Endothelial cell (in vitro differentiated cells): ENCODE measurements at regions not wholly inside any gene's neighbourhood (a gene's known extent, or its start where the extent isn't known, plus 50 kb on each side); places are given as distances from the start of the nearest gene placed in this dataset.

Experiments used
- DNase-seq: peaks from one replicate; pipeline ENCODE4 v3.0.0; 2021; ENCODE audit warnings: low spot score
- H3K27ac Mint-ChIP-seq: one replicate; pipeline ENCODE4 v1.8.0; 2021; ENCODE audit warnings: mixed read lengths, inconsistent platforms; ENCODE audit not compliant: unreplicated experiment
- H3K27me3 Mint-ChIP-seq: one replicate; pipeline ENCODE4 v1.8.0; 2021; ENCODE audit warnings: mild to moderate bottlenecking, moderate library complexity, mixed read lengths, inconsistent platforms; ENCODE audit not compliant: unreplicated experiment
- H3K36me3 Mint-ChIP-seq: one replicate; pipeline ENCODE4 v1.8.0; 2021; ENCODE audit warnings: mild to moderate bottlenecking, low read depth, mixed read lengths, inconsistent platforms; ENCODE audit not compliant: unreplicated experiment
- H3K4me1 Mint-ChIP-seq: one replicate; pipeline ENCODE4 v1.8.0; 2021; ENCODE audit warnings: mild to moderate bottlenecking, mixed read lengths, inconsistent platforms; ENCODE audit not compliant: unreplicated experiment
- H3K4me3 Mint-ChIP-seq: one replicate; pipeline ENCODE4 v1.8.0; 2021; ENCODE audit warnings: mild to moderate bottlenecking, mixed read lengths, inconsistent platforms; ENCODE audit not compliant: unreplicated experiment
- H3K9me3 Mint-ChIP-seq: one replicate; pipeline ENCODE4 v1.8.0; 2021; ENCODE audit warnings: mixed read lengths, inconsistent platforms; ENCODE audit not compliant: unreplicated experiment
- CTCF ChIP-seq: fragments of 200-600 bp; sonication (generic); IDR thresholded peaks from one replicate; pipeline ENCODE4 v1.5.0; 2021; ENCODE audit warnings: antibody characterized with exemption; ENCODE audit not compliant: unreplicated experiment

GRCh38 chr1:187236676-187237075 is 407.9 kb downstream of the PLA2G4A start:
- H3K4me3 Mint-ChIP-seq: no peak overlapping the region
- H3K27me3 Mint-ChIP-seq: no peaks in the 10 kb centered on the region
- no peak overlapping the region for H3K27ac Mint-ChIP-seq
- TF ChIP-seq CTCF: no peak
- H3K36me3 Mint-ChIP-seq: no peaks in the 10 kb centered on the region
- no peak for DNase-seq
- no peaks in the 10 kb centered on the region for H3K4me1 Mint-ChIP-seq
- H3K9me3 Mint-ChIP-seq: no peaks in the 10 kb centered on the region

- no peak for TF ChIP-seq CTCF
- Mint-ChIP-seq H3K4me3 (no peak overlapping the region), H3K9me3 (no peaks in the 10 kb centered on the region), H3K36me3 (no peaks in the 10 kb centered on the region), H3K27ac (no peak overlapping the region), H3K4me1 (no peaks in the 10 kb centered on the region), H3K27me3 (no peaks in the 10 kb centered on the region)
- DNase-seq: no peak
These were observed 408.8 kb downstream of the PLA2G4A start for GRCh38 chr1:187237542-187237941.

DNA sequence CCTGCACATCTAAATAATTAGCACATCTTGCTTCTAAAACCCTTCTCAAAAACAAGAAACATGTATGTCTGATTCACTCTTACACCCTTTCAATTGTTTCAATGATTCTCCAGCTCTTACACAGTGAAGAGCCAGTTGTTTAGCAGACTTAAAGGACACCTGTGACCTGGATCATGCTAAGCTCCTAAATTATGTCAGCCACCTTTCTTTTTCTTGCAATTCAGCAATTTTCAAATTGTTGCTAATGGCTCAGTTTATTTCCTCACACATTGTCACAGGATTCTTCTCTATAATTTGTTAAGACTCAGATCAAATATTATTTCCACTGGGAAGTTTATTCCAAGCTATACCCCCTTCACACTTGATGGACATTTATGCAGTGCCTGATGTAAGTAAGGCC is 413.2 kb downstream of the PLA2G4A start:
- H3K27ac Mint-ChIP-seq: no peak overlapping the region
- H3K9me3 Mint-ChIP-seq: no peaks in the 10 kb centered on the region
- no peak for DNase-seq
- no peak for TF ChIP-seq CTCF
- no peaks in the 10 kb centered on the region for H3K4me1 Mint-ChIP-seq
- H3K36me3 Mint-ChIP-seq: no peaks in the 10 kb centered on the region
- no peak overlapping the region for H3K4me3 Mint-ChIP-seq
- H3K27me3 Mint-ChIP-seq: no peaks in the 10 kb centered on the region

DNA sequence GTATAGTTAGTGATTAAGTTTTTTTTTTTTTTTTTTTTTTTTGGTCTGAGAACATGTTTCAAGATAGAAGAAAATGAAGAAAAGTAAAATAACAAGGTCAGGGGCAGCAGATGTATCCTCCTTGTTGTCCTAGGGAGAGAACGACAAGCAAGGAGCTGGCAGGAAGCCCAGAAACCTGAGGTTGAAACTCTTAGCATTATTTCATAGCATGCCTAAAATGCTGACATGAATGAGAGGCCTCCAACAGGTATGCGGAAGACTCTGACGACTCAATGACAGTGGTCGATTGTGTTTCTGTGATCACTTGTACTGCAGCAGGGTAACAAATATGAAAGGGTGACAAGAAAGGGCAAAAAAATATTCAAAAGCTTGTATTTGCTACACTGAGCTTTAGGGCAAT is 415.9 kb downstream of the PLA2G4A start:
- H3K4me3 Mint-ChIP-seq: no peak overlapping the region
- TF ChIP-seq CTCF: no peak
- H3K27me3 Mint-ChIP-seq: no peaks in the 10 kb centered on the region
- no peak overlapping the region for H3K27ac Mint-ChIP-seq
- H3K9me3 Mint-ChIP-seq: no peaks in the 10 kb centered on the region
- H3K36me3 Mint-ChIP-seq: no peaks in the 10 kb centered on the region
- no peaks in the 10 kb centered on the region for H3K4me1 Mint-ChIP-seq
- no peak for DNase-seq

DNA sequence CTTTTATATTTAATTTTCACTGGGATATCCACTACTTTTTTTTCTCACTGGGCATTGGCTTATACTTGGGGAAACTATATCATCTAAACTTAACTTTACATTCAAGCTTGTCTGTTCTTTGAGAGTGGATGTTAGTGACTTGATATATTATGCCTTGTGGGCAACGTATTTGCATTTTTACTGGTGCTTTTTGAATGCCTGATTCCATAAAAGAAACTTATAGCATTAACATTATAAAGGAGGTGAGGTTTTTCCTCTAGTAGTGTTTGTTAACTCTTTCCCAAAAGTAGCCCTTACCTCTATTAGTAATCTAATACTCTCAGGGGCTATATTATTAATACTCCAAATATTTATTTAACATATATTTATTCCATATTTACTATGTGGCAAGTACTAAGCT is 416.5 kb downstream of the PLA2G4A start:
- no peaks in the 10 kb centered on the region for H3K27me3 Mint-ChIP-seq
- H3K36me3 Mint-ChIP-seq: no peaks in the 10 kb centered on the region
- no peaks in the 10 kb centered on the region for H3K9me3 Mint-ChIP-seq
- H3K4me1 Mint-ChIP-seq: no peaks in the 10 kb centered on the region
- DNase-seq: no peak
- no peak overlapping the region for H3K4me3 Mint-ChIP-seq
- H3K27ac Mint-ChIP-seq: no peak overlapping the region
- TF ChIP-seq CTCF: no peak
